Heart left ventricle (tissue), 16 donors: ENCODE measurements at regions not wholly inside any gene's neighbourhood (a gene's known extent, or its start where the extent isn't known, plus 50 kb on each side); places are given as distances from the start of the nearest gene placed in this dataset.

Experiments
- ATAC-seq, 4 donors: fragments of 200-7000 bp; cut with Tn5 transposase; one replicate each; pipeline ENCODE4 v1.9.1; 2020 to 2022; ENCODE audit warnings: moderate library complexity in 4 of 4, mild to moderate bottlenecking in 3 of 4, moderate number of reproducible peaks in 1 of 4
- DNase-seq, 5 donors: peaks; one replicate each; pipeline ENCODE4 v3.0.0-alpha.2; 2020
- H3K27ac ChIP-seq, 12 donors: fragments of 200-600 bp; sonication (generic) in 4 of 12; one replicate each; pipeline versions ENCODE4 v1.5.0 to v1.8.0; 2016 to 2022; ENCODE audit warnings: mild to moderate bottlenecking in 2 of 12
- H3K27me3 ChIP-seq, 9 donors: fragments of 200-600 bp; sonication (generic) in 2 of 9; one replicate each; pipeline versions ENCODE4 v1.5.1 to v1.8.0; 2016 to 2022; ENCODE audit warnings: mild to moderate bottlenecking in 3 of 9
- H3K36me3 ChIP-seq, 9 donors: fragments of 200-600 bp; sonication (generic) in 2 of 9; one replicate each; pipeline versions ENCODE4 v1.5.0 to v1.8.0; 2018 to 2022; ENCODE audit warnings: mild to moderate bottlenecking in 2 of 9
- H3K4me1 ChIP-seq, 12 donors: fragments of 200-600 bp; sonication (generic) in 4 of 12; one replicate each; pipeline versions ENCODE4 v1.5.0 to v1.8.0; 2016 to 2022; ENCODE audit warnings: mild to moderate bottlenecking in 3 of 12
- H3K4me3 ChIP-seq, 12 donors: fragments of 200-600 bp; sonication (generic) in 4 of 12; one replicate each; pipeline versions ENCODE4 v1.5.0 to v1.8.0; 2017 to 2022; ENCODE audit warnings: mild to moderate bottlenecking in 9 of 12, moderate library complexity in 4 of 12
- H3K9me3 ChIP-seq, 12 donors: fragments of 200-600 bp; sonication (generic) in 4 of 12; one replicate each; pipeline versions ENCODE4 v1.5.0 to v1.8.0; 2016 to 2022; ENCODE audit warnings: mild to moderate bottlenecking in 1 of 12
- CTCF ChIP-seq, 12 donors: fragments of 200-600 bp; sonication (generic) in 4 of 12; IDR thresholded peaks; one replicate each; pipeline versions ENCODE4 v1.5.0 to v1.8.0; 2018 to 2022; ENCODE audit warnings: antibody characterized with exemption in 12 of 12, mild to moderate bottlenecking in 5 of 12
- POLR2A ChIP-seq, 2 donors: fragments of 450-650 bp; IDR thresholded peaks; one replicate each; pipeline ENCODE4 v1.6.1; 2017; ENCODE audit warnings: antibody characterized with exemption in 2 of 2, mild to moderate bottlenecking in 2 of 2, moderate library complexity in 2 of 2
- WGBS, 4 donors: extraction: QIAGEN DNeasy Blood & Tissue Kit in 2 of 4; methylation state at CpG; one replicate each; pipeline versions ENCODE4 v1.1.5 to v1.1.7; 2013 to 2018; 5-methylcytosine and 5-hydroxymethylcytosine counted together
- intact Hi-C, 10 donors: fragments of 100-400 bp; cut with DNase I; formaldehyde crosslinking; loops; one replicate each; pipeline versions ENCODE4 v1.11.1 to v1.14.2; 2022
- donor health status: ischemic (EF 13 %, LVEDD 7.1; RV severe dilation, severe dysfunction).
- donor health status: healthy with polysubstance abuse.
- donor health status: DM: no; HTN: yes; CAD: no.
- donor health status: DM: no; HTN: no; CAD: no.
- donor health status: ischemic (EF 25% LVEDD 6.9; RV normal size, moderate dysfunction).
- donor health status: ischemic (EF 25% LVEDD 5.7; RV mildly dilated, moderate dysfunction).
- donor health status: healthy.
- donor health status: DM: yes; HTN: yes; CAD: no.
- donor health status: ischemic (EF 35%, LVEDD 5.7; RV mildly dilated, moderate dysfunction).
- donor health status: nonischemic (EF 11% LVEDD 7.7; RV severe dilation, severe dysfunction).
- donor health status: DM: yes; HTN: yes; CAD: no.
- donor health status: PGD.
- donor health status: ischemic (EF 29% LVEDD 5.4; RV normal size, mild dysfunction).
- donor health status: nonischemic (EF 23%, LVEDD 6.1; RV moderate dilation, normal function).

- intact Hi-C loops = no loop called here
- Histone ChIP-seq H3K36me3 (no peaks in the 10 kb centered on the region), H3K9me3 (peaks cover 0 to 3% (median 0%) of the 10 kb centered on the region in 12 donors), H3K4me3 (no peak overlapping the region), H3K27ac (no peak overlapping the region), H3K27me3 (no peaks in the 10 kb centered on the region), H3K4me1 (no peaks in the 10 kb centered on the region)
- TF ChIP-seq CTCF (IDR thresholded peaks at IDR 0.05) (no peak), POLR2A (IDR thresholded peaks at IDR 0.05) (no peak)
- ATAC-seq (no peak), DNase-seq (no peak)
Observed at GRCh38 chr13:75929076-75929475, 292.9 kb downstream of the LMO7 start.

GRCh38 chr13:75927183-75927669 lies 291.1 kb downstream of the LMO7 start:
- Histone ChIP-seq H3K4me1 (no peaks in the 10 kb centered on the region), H3K9me3 (peaks cover 0 to 3% (median 0%) of the 10 kb centered on the region in 12 donors), H3K4me3 (no peak overlapping the region), H3K27ac (no peak overlapping the region), H3K36me3 (no peaks in the 10 kb centered on the region), H3K27me3 (no peaks in the 10 kb centered on the region)
- DNase-seq (no peak), ATAC-seq (no peak)
- intact Hi-C loops = no loop called here
- WGBS, 4 donors = 83 to 90% (median 85%) methylated on average over 2 of the region's 2 CpGs
- TF ChIP-seq CTCF (IDR thresholded peaks at IDR 0.05) = no peak
- no peak for TF ChIP-seq POLR2A (IDR thresholded peaks at IDR 0.05)

- intact Hi-C loops = no loop called here
- no peak overlapping the region for H3K27ac ChIP-seq
- no peaks in the 10 kb centered on the region for H3K27me3 ChIP-seq
- no peak overlapping the region for H3K4me3 ChIP-seq
- no peak for TF ChIP-seq POLR2A (IDR thresholded peaks at IDR 0.05)
- TF ChIP-seq CTCF (IDR thresholded peaks at IDR 0.05) = no peak
- H3K36me3 ChIP-seq = no peaks in the 10 kb centered on the region
- no peaks in the 10 kb centered on the region for H3K4me1 ChIP-seq
- DNase-seq = no peak
- peaks cover 0 to 7% (median 0%) of the 10 kb centered on the region in 12 donors for H3K9me3 ChIP-seq
- 66 to 80% (median 76%) methylated on average over 1 of the region's 1 CpG for WGBS, 4 donors
- no peak for ATAC-seq
Observed at GRCh38 chr13:75920536-75920935, 284.4 kb downstream of the LMO7 start.

GRCh38 chr13:75919660-75920199 lies 283.6 kb downstream of the LMO7 start:
- H3K9me3 ChIP-seq = peaks cover 0 to 7% (median 0%) of the 10 kb centered on the region in 12 donors
- TF ChIP-seq POLR2A (IDR thresholded peaks at IDR 0.05) = no peak
- no peak for ATAC-seq
- intact Hi-C loops = no loop called here
- H3K4me1 ChIP-seq = no peaks in the 10 kb centered on the region
- WGBS, 4 donors = 82 to 94% (median 84%) methylated on average over 2 of the region's 2 CpGs
- no peak overlapping the region for H3K4me3 ChIP-seq
- H3K27ac ChIP-seq = no peak overlapping the region
- H3K36me3 ChIP-seq = no peaks in the 10 kb centered on the region
- no peaks in the 10 kb centered on the region for H3K27me3 ChIP-seq
- no peak for DNase-seq

GRCh38 chr13:75915066-75915465 lies 278.9 kb downstream of the LMO7 start:
- intact Hi-C loops = no loop called here
- H3K4me1 ChIP-seq = no peaks in the 10 kb centered on the region
- no peaks in the 10 kb centered on the region for H3K36me3 ChIP-seq
- H3K4me3 ChIP-seq = no peak overlapping the region
- ATAC-seq (no peak), DNase-seq (no peak)
- no peak for TF ChIP-seq CTCF (IDR thresholded peaks at IDR 0.05)
- TF ChIP-seq POLR2A (IDR thresholded peaks at IDR 0.05) = no peak
- H3K9me3 ChIP-seq = peaks cover 0 to 7% (median 0%) of the 10 kb centered on the region in 12 donors
- H3K27me3 ChIP-seq = no peaks in the 10 kb centered on the region
- H3K27ac ChIP-seq = no peak overlapping the region
